Keratinocyte (primary cell): ENCODE measurements at regions not wholly inside any gene's neighbourhood (a gene's known extent, or its start where the extent isn't known, plus 50 kb on each side); places are given as distances from the start of the nearest gene placed in this dataset.

ENCODE experiments used
- EZH2 ChIP-seq: IDR thresholded peaks from one replicate; pipeline ENCODE4 v1.6.1; 2012; ENCODE audit warnings: inconsistent platforms, mild to moderate bottlenecking, low read length, moderate library complexity
- TF ChIP-seq, protein P1 (sequence below), 3 experiments: IDR thresholded peaks in 1 of 3; conservative IDR thresholded peaks in 1 of 3; optimal IDR thresholded peaks in 1 of 3; 2 replicates in 2 of 3; 3 replicates in 1 of 3; pipeline versions ENCODE3 to v1.5.1; 2011; ENCODE audit warnings: low read length in 3 of 3, mild to moderate bottlenecking in 3 of 3, moderate library complexity in 2 of 3, control low read depth in 1 of 3, inconsistent platforms in 1 of 3; ENCODE audit not compliant: insufficient read depth in 2 of 3; ENCODE audit errors: extremely low read depth in 1 of 3

DNA sequence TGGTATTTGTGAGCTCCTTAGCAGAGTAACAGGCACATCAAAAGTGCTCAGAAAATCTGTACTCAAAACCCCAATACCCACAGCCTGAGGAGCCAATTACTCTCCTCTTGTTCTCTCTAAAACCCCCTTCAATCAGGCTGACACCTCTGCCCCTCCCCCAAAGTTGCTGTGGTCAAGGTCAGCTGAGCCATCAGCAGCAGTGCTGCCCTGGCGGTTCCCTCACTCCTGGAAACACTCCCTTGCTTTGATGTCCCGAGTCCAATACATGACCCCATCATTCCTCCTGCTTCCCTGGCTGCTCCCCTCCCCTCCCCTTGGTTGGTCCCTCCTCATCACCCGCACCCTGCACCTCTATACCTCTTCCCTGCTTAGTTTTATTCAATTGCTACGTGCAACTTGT lies 57.2 kb upstream of the C14orf132 start:
- TF ChIP-seq, protein P1, sequence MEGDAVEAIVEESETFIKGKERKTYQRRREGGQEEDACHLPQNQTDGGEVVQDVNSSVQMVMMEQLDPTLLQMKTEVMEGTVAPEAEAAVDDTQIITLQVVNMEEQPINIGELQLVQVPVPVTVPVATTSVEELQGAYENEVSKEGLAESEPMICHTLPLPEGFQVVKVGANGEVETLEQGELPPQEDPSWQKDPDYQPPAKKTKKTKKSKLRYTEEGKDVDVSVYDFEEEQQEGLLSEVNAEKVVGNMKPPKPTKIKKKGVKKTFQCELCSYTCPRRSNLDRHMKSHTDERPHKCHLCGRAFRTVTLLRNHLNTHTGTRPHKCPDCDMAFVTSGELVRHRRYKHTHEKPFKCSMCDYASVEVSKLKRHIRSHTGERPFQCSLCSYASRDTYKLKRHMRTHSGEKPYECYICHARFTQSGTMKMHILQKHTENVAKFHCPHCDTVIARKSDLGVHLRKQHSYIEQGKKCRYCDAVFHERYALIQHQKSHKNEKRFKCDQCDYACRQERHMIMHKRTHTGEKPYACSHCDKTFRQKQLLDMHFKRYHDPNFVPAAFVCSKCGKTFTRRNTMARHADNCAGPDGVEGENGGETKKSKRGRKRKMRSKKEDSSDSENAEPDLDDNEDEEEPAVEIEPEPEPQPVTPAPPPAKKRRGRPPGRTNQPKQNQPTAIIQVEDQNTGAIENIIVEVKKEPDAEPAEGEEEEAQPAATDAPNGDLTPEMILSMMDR (optimal IDR thresholded peaks at IDR 0.05 in 1 of 3, IDR thresholded peaks at IDR 0.05 in 1 of 3, conservative IDR thresholded peaks at IDR 0.05 in 1 of 3; ENCODE audit: extremely low read depth in 1 of 3, insufficient read depth in 2 of 3, low read length in 3 of 3): no peak
- TF ChIP-seq EZH2: no peak
